ENCODE measurements at regions not wholly inside any gene's neighbourhood (a gene's known extent, or its start where the extent isn't known, plus 50 kb on each side); places are given as distances from the start of the nearest gene placed in this dataset.

DNA sequence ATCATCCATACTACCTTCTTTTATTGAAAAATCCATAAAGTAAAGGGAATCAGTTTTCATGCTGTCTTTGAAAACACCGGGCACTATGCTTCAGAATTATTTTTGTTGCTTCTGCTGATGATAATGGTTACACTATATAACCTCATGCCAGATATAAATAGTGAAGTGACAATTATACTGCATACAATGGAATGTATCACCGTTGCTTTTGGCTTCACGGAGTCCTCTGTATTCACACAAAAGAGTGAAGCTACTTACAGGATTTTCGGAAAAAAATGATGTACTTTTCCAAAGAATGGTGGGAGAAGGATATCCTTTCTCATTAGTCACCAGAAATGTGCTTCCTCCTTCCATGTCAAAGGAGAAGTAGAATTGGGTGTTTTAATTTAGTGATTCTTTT, 159.1 kb upstream of the PITX2 start:
- no peaks in the 10 kb centered on the region for H3K9me3 ChIP-seq (replicated peaks; ENCODE audit: control insufficient read depth, insufficient read depth, low read length)
- ChIA-PET RAD21 (ENCODE audit: unreplicated experiment) (no interaction called here), SMC1A (ENCODE audit: uncharacterized antibody, unreplicated experiment) (no interaction called here), CTCF (no interaction called here), POLR2A (no interaction called here)
- in situ Hi-C loops (cut with MboI), result no loop called here
- intact Hi-C loops (cut with micrococcal nuclease; ENCODE audit: unreplicated experiment), result no loop called here
- no peaks in the 10 kb centered on the region for H4K20me1 ChIP-seq (ENCODE audit: control insufficient read depth, insufficient read depth)
- no TSS peak for BruUV-seq (replicated peaks)
- no peaks in the 10 kb centered on the region for H3K27me3 ChIP-seq (replicated peaks in 1 of 2; ENCODE audit: control insufficient read depth in 2 of 2, insufficient read depth in 2 of 2, low read length in 1 of 2)
- no peak overlapping the region for H3K9ac ChIP-seq (ENCODE audit: control insufficient read depth, insufficient read depth, low read length)
- no peak for TF ChIP-seq ZNF622 (IDR thresholded peaks at IDR 0.05)
- no peak for TF ChIP-seq IKZF2 (IDR thresholded peaks at IDR 0.05)
- TF ChIP-seq, protein P1, sequence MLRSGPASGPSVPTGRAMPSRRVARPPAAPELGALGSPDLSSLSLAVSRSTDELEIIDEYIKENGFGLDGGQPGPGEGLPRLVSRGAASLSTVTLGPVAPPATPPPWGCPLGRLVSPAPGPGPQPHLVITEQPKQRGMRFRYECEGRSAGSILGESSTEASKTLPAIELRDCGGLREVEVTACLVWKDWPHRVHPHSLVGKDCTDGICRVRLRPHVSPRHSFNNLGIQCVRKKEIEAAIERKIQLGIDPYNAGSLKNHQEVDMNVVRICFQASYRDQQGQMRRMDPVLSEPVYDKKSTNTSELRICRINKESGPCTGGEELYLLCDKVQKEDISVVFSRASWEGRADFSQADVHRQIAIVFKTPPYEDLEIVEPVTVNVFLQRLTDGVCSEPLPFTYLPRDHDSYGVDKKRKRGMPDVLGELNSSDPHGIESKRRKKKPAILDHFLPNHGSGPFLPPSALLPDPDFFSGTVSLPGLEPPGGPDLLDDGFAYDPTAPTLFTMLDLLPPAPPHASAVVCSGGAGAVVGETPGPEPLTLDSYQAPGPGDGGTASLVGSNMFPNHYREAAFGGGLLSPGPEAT (IDR thresholded peaks at IDR 0.05; ENCODE audit: low read depth), result no peak
- TF ChIP-seq MTA3 (IDR thresholded peaks at IDR 0.05; ENCODE audit: borderline replicate concordance, low read length), result no peak
- no peak for TF ChIP-seq BRCA1 (IDR thresholded peaks at IDR 0.05; ENCODE audit: low read depth, low read length)
- no peak for TF ChIP-seq SPI1 (IDR thresholded peaks at IDR 0.05; ENCODE audit: borderline replicate concordance, insufficient read depth, low read depth, low read length)
- TF ChIP-seq, protein P2, sequence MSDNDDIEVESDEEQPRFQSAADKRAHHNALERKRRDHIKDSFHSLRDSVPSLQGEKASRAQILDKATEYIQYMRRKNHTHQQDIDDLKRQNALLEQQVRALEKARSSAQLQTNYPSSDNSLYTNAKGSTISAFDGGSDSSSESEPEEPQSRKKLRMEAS (IDR thresholded peaks at IDR 0.05; ENCODE audit: low read depth, low read length), result no peak
- TF ChIP-seq, protein P3, sequence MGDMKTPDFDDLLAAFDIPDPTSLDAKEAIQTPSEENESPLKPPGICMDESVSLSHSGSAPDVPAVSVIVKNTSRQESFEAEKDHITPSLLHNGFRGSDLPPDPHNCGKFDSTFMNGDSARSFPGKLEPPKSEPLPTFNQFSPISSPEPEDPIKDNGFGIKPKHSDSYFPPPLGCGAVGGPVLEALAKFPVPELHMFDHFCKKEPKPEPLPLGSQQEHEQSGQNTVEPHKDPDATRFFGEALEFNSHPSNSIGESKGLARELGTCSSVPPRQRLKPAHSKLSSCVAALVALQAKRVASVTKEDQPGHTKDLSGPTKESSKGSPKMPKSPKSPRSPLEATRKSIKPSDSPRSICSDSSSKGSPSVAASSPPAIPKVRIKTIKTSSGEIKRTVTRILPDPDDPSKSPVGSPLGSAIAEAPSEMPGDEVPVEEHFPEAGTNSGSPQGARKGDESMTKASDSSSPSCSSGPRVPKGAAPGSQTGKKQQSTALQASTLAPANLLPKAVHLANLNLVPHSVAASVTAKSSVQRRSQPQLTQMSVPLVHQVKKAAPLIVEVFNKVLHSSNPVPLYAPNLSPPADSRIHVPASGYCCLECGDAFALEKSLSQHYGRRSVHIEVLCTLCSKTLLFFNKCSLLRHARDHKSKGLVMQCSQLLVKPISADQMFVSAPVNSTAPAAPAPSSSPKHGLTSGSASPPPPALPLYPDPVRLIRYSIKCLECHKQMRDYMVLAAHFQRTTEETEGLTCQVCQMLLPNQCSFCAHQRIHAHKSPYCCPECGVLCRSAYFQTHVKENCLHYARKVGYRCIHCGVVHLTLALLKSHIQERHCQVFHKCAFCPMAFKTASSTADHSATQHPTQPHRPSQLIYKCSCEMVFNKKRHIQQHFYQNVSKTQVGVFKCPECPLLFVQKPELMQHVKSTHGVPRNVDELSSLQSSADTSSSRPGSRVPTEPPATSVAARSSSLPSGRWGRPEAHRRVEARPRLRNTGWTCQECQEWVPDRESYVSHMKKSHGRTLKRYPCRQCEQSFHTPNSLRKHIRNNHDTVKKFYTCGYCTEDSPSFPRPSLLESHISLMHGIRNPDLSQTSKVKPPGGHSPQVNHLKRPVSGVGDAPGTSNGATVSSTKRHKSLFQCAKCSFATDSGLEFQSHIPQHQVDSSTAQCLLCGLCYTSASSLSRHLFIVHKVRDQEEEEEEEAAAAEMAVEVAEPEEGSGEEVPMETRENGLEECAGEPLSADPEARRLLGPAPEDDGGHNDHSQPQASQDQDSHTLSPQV (IDR thresholded peaks at IDR 0.05), result no peak
- no peak for TF ChIP-seq FOS (IDR thresholded peaks at IDR 0.05; ENCODE audit: borderline replicate concordance, extremely low read depth, insufficient read length)
- TF ChIP-seq JUND (IDR thresholded peaks at IDR 0.05; ENCODE audit: low read depth, low read length), result no peak
- no peak overlapping the region for H3K27ac ChIP-seq (ENCODE audit: control insufficient read depth, insufficient read depth)
- no peaks in the 10 kb centered on the region for H3K4me1 ChIP-seq (ENCODE audit: control insufficient read depth, insufficient read depth, low read length)
- no peak for ATAC-seq
- no peak overlapping the region for H3K4me2 ChIP-seq (ENCODE audit: control insufficient read depth, insufficient read depth)
- H3K79me2 ChIP-seq (ENCODE audit: control insufficient read depth, insufficient read depth, low read length), result no peaks in the 10 kb centered on the region
- no peaks in the 10 kb centered on the region for H3K36me3 ChIP-seq (ENCODE audit: control insufficient read depth in 2 of 2, insufficient read depth in 2 of 2, low read length in 1 of 2)
- WGBS (ENCODE audit: insufficient coverage, insufficient replicate concordance, low lambda C conversion rate, missing lambda C conversion rate), result 10% methylated on average over 4 of the region's 4 CpGs
- DNase-seq (ENCODE audit: low read depth, low spot score), result no peak
- H2AFZ ChIP-seq (ENCODE audit: control insufficient read depth, low read depth, low read length), result no peak overlapping the region
- FAIRE-seq, result no peak
- H3K4me3 ChIP-seq, result no peak overlapping the region
